ENCODE measurements at regions not wholly inside any gene's neighbourhood (a gene's known extent, or its start where the extent isn't known, plus 50 kb on each side); places are given as distances from the start of the nearest gene placed in this dataset.

- Histone ChIP-seq H3K36me3 (replicated peaks in 1 of 2; ENCODE audit: control insufficient read depth in 2 of 2, insufficient read depth in 2 of 2, low read length in 2 of 2) (no peaks in the 10 kb centered on the region), H3K27ac (replicated peaks; ENCODE audit: low read length) (no peak overlapping the region)
- no CpG with 5 or more reads among the region's 1 CpG for WGBS, 2 donors (ENCODE audit: extremely low coverage in 2 of 2, insufficient read length in 2 of 2, insufficient replicate concordance in 1 of 2)
Observed at GRCh38 chr2:156196031-156196430, 136.5 kb downstream of the NR4A2 start.

GRCh38 chr2:156192468-156192867, 140.1 kb downstream of the NR4A2 start:
- Histone ChIP-seq H2BK15ac (ENCODE audit: low read length) (no peak overlapping the region), H2BK5ac (ENCODE audit: low read length) (no peak overlapping the region), H3K4ac (ENCODE audit: low read length) (no peak overlapping the region), H4K91ac (ENCODE audit: low read depth, low read length, poor library complexity) (no peak overlapping the region), H2AK5ac (ENCODE audit: low read depth, low read length) (no peak overlapping the region), H3K18ac (ENCODE audit: low read length) (no peak overlapping the region), H2BK120ac (ENCODE audit: low read depth, low read length) (no peak overlapping the region), H4K8ac (ENCODE audit: low read depth, low read length) (no peak overlapping the region), H3K27me3 (ENCODE audit: control insufficient read depth in 3 of 3, insufficient read depth in 3 of 3, low read depth in 1 of 3, low read length in 3 of 3) (no peaks in the 10 kb centered on the region), H3K9ac (ENCODE audit: low read depth, low read length, poor library complexity) (no peak overlapping the region), H3K79me1 (ENCODE audit: low read depth, low read length) (no peaks in the 10 kb centered on the region), H3K9me3 (replicated peaks in 1 of 2; ENCODE audit: control insufficient read depth in 2 of 2, insufficient read depth in 1 of 2, low read depth in 1 of 2, low read length in 2 of 2) (no peaks in the 10 kb centered on the region), H3K4me3 (ENCODE audit: low read length in 2 of 2) (no peak overlapping the region), H3K4me1 (ENCODE audit: control insufficient read depth in 2 of 2, insufficient read depth in 1 of 2, low read depth in 1 of 2, low read length in 2 of 2) (no peaks in the 10 kb centered on the region), H2BK12ac (ENCODE audit: low read length) (no peak overlapping the region), H3K27ac (replicated peaks; ENCODE audit: low read length) (no peak overlapping the region), H3K36me3 (replicated peaks in 1 of 2; ENCODE audit: control insufficient read depth in 2 of 2, insufficient read depth in 2 of 2, low read length in 2 of 2) (no peaks in the 10 kb centered on the region), H3K23ac (ENCODE audit: low read depth, low read length, poor library complexity) (no peak overlapping the region), H3K4me2 (ENCODE audit: insufficient read depth, low read length, poor library complexity, severe bottlenecking) (no peak overlapping the region), H2AFZ (ENCODE audit: low read length) (no peak overlapping the region), H3K14ac (ENCODE audit: low read length) (no peak overlapping the region)
- no peak for DNase-seq (ENCODE audit: low spot score)

More at GRCh38 chr2:156196031-156196430, 136.5 kb downstream of the NR4A2 start:
- Histone ChIP-seq H3K4me3 (ENCODE audit: low read length in 2 of 2) (no peak overlapping the region), H3K79me1 (ENCODE audit: low read depth, low read length) (no peaks in the 10 kb centered on the region), H3K9ac (ENCODE audit: low read depth, low read length, poor library complexity) (no peak overlapping the region), H4K8ac (ENCODE audit: low read depth, low read length) (no peak overlapping the region), H3K4me1 (ENCODE audit: control insufficient read depth in 2 of 2, insufficient read depth in 1 of 2, low read depth in 1 of 2, low read length in 2 of 2) (no peaks in the 10 kb centered on the region), H2AK5ac (ENCODE audit: low read depth, low read length) (no peak overlapping the region), H2BK5ac (ENCODE audit: low read length) (no peak overlapping the region), H3K9me3 (replicated peaks in 1 of 2; ENCODE audit: control insufficient read depth in 2 of 2, insufficient read depth in 1 of 2, low read depth in 1 of 2, low read length in 2 of 2) (no peaks in the 10 kb centered on the region), H2AFZ (ENCODE audit: low read length) (no peak overlapping the region), H2BK120ac (ENCODE audit: low read depth, low read length) (no peak overlapping the region), H3K23ac (ENCODE audit: low read depth, low read length, poor library complexity) (no peak overlapping the region), H4K91ac (ENCODE audit: low read depth, low read length, poor library complexity) (no peak overlapping the region), H3K27me3 (ENCODE audit: control insufficient read depth in 3 of 3, insufficient read depth in 3 of 3, low read depth in 1 of 3, low read length in 3 of 3) (no peaks in the 10 kb centered on the region), H2BK15ac (ENCODE audit: low read length) (no peak overlapping the region), H3K18ac (ENCODE audit: low read length) (no peak overlapping the region), H3K14ac (ENCODE audit: low read length) (no peak overlapping the region), H2BK12ac (ENCODE audit: low read length) (no peak overlapping the region), H3K4ac (ENCODE audit: low read length) (no peak overlapping the region), H3K4me2 (ENCODE audit: insufficient read depth, low read length, poor library complexity, severe bottlenecking) (no peak overlapping the region)
- no peak for DNase-seq (ENCODE audit: low spot score)

- no peak for DNase-seq (ENCODE audit: low spot score)
- H3K23ac ChIP-seq (ENCODE audit: low read depth, low read length, poor library complexity): no peak overlapping the region
- no peak overlapping the region for H3K4me2 ChIP-seq (ENCODE audit: insufficient read depth, low read length, poor library complexity, severe bottlenecking)
- no peak overlapping the region for H3K4me3 ChIP-seq (ENCODE audit: low read length in 2 of 2)
- H3K4me1 ChIP-seq (ENCODE audit: control insufficient read depth in 2 of 2, insufficient read depth in 1 of 2, low read depth in 1 of 2, low read length in 2 of 2): no peaks in the 10 kb centered on the region
- no peak overlapping the region for H2BK15ac ChIP-seq (ENCODE audit: low read length)
- H2BK120ac ChIP-seq (ENCODE audit: low read depth, low read length): no peak overlapping the region
- no peak overlapping the region for H3K4ac ChIP-seq (ENCODE audit: low read length)
- no peak overlapping the region for H2BK5ac ChIP-seq (ENCODE audit: low read length)
- H4K8ac ChIP-seq (ENCODE audit: low read depth, low read length): no peak overlapping the region
- no CpG with 5 or more reads among the region's 2 CpGs for WGBS, 2 donors (ENCODE audit: extremely low coverage in 2 of 2, insufficient read length in 2 of 2, insufficient replicate concordance in 1 of 2)
- H3K9me3 ChIP-seq (replicated peaks in 1 of 2; ENCODE audit: control insufficient read depth in 2 of 2, insufficient read depth in 1 of 2, low read depth in 1 of 2, low read length in 2 of 2): no peaks in the 10 kb centered on the region
- H3K14ac ChIP-seq (ENCODE audit: low read length): no peak overlapping the region
- H3K27me3 ChIP-seq (ENCODE audit: control insufficient read depth in 3 of 3, insufficient read depth in 3 of 3, low read depth in 1 of 3, low read length in 3 of 3): no peaks in the 10 kb centered on the region
- no peak overlapping the region for H4K91ac ChIP-seq (ENCODE audit: low read depth, low read length, poor library complexity)
- no peak overlapping the region for H3K18ac ChIP-seq (ENCODE audit: low read length)
- H2AFZ ChIP-seq (ENCODE audit: low read length): no peak overlapping the region
- H3K9ac ChIP-seq (ENCODE audit: low read depth, low read length, poor library complexity): no peak overlapping the region
- no peak overlapping the region for H2BK12ac ChIP-seq (ENCODE audit: low read length)
- no peaks in the 10 kb centered on the region for H3K36me3 ChIP-seq (replicated peaks in 1 of 2; ENCODE audit: control insufficient read depth in 2 of 2, insufficient read depth in 2 of 2, low read length in 2 of 2)
- no peaks in the 10 kb centered on the region for H3K79me1 ChIP-seq (ENCODE audit: low read depth, low read length)
- H3K27ac ChIP-seq (replicated peaks; ENCODE audit: low read length): no peak overlapping the region
- no peak overlapping the region for H2AK5ac ChIP-seq (ENCODE audit: low read depth, low read length)
Observed at GRCh38 chr2:156191527-156191926, 141.0 kb downstream of the NR4A2 start.

GRCh38 chr2:156190517-156190916, 142.0 kb downstream of the NR4A2 start:
- no peaks in the 10 kb centered on the region for H3K79me1 ChIP-seq (ENCODE audit: low read depth, low read length)

More at GRCh38 chr2:156190517-156190916, 142.0 kb downstream of the NR4A2 start:
- Histone ChIP-seq H3K9ac (ENCODE audit: low read depth, low read length, poor library complexity) (no peak overlapping the region), H2AK5ac (ENCODE audit: low read depth, low read length) (no peak overlapping the region), H2BK5ac (ENCODE audit: low read length) (no peak overlapping the region), H3K23ac (ENCODE audit: low read depth, low read length, poor library complexity) (no peak overlapping the region), H3K4me2 (ENCODE audit: insufficient read depth, low read length, poor library complexity, severe bottlenecking) (no peak overlapping the region), H4K91ac (ENCODE audit: low read depth, low read length, poor library complexity) (no peak overlapping the region), H3K9me3 (replicated peaks in 1 of 2; ENCODE audit: control insufficient read depth in 2 of 2, insufficient read depth in 1 of 2, low read depth in 1 of 2, low read length in 2 of 2) (no peaks in the 10 kb centered on the region), H2BK15ac (ENCODE audit: low read length) (no peak overlapping the region), H3K4me1 (ENCODE audit: control insufficient read depth in 2 of 2, insufficient read depth in 1 of 2, low read depth in 1 of 2, low read length in 2 of 2) (no peaks in the 10 kb centered on the region), H3K4me3 (ENCODE audit: low read length in 2 of 2) (no peak overlapping the region), H3K14ac (ENCODE audit: low read length) (no peak overlapping the region), H3K27ac (replicated peaks; ENCODE audit: low read length) (no peak overlapping the region), H3K36me3 (replicated peaks in 1 of 2; ENCODE audit: control insufficient read depth in 2 of 2, insufficient read depth in 2 of 2, low read length in 2 of 2) (no peaks in the 10 kb centered on the region), H4K8ac (ENCODE audit: low read depth, low read length) (no peak overlapping the region), H2AFZ (ENCODE audit: low read length) (no peak overlapping the region), H2BK120ac (ENCODE audit: low read depth, low read length) (no peak overlapping the region), H3K4ac (ENCODE audit: low read length) (no peak overlapping the region), H3K18ac (ENCODE audit: low read length) (no peak overlapping the region), H2BK12ac (ENCODE audit: low read length) (no peak overlapping the region), H3K27me3 (ENCODE audit: control insufficient read depth in 3 of 3, insufficient read depth in 3 of 3, low read depth in 1 of 3, low read length in 3 of 3) (no peaks in the 10 kb centered on the region)
- no CpG with 5 or more reads among the region's 3 CpGs for WGBS, 2 donors (ENCODE audit: extremely low coverage in 2 of 2, insufficient read length in 2 of 2, insufficient replicate concordance in 1 of 2)
- DNase-seq (ENCODE audit: low spot score): no peak

Measured in neuronal stem cell (in vitro differentiated cells).